NCI-H1417 treated with DMSO at 0.1 percent for 48 hours (cell line): ENCODE measurements at regions not wholly inside any gene's neighbourhood (a gene's known extent, or its start where the extent isn't known, plus 50 kb on each side); places are given as distances from the start of the nearest gene placed in this dataset.

ENCODE experiments used
- DNase-seq: peaks from one replicate; lab custom pipeline; 2025; lab: John Stamatoyannopoulos, UW

DNA sequence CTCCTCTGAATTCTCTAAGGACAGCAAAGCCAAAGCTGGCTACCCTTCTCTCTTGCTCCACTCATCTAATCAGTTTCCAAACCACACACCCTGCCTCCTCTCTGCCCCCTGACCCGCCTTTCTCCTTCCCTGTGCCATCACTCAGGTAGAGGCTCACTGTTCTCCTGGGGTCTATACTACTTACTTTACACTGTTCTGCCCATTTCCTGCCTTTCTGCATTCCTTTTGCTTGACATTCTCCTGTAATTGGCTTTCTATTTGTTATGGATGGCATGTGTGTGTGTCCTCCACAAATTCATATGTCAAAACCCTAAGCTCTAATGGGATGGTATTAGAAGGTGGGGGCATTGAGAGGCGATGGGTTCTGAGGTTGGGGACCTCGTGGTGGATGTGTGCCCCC lies 675.2 kb upstream of the ID2 start:
- no peak for DNase-seq

DNA sequence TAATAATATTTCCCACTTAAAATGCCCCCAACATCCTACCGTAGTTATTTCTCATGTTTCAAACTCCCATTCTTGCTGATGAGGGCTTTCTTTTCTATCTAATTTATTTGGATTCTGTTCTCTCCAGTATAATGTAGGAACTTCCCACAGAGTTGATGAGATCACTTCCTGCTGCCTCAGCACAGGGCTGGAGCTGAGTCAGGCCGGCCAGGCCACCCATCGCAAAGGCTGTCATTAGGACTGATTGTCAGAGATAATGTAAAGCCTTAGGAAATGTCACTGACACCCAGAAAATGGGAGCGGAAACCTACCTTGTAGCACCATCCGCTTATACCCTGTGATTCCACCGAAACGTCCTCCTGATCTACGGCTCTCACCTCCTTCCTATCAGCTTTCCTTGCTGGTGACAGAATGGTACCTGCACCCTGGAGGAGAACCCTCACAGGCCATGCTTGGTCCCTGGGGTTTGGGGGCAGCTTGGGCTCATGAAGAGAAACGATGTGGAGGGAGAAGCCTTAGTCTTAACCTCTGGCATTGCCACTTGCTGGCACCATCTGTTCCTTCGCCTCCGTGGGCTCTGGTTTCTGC lies 672.8 kb upstream of the ID2 start:
- no peak for DNase-seq

DNA sequence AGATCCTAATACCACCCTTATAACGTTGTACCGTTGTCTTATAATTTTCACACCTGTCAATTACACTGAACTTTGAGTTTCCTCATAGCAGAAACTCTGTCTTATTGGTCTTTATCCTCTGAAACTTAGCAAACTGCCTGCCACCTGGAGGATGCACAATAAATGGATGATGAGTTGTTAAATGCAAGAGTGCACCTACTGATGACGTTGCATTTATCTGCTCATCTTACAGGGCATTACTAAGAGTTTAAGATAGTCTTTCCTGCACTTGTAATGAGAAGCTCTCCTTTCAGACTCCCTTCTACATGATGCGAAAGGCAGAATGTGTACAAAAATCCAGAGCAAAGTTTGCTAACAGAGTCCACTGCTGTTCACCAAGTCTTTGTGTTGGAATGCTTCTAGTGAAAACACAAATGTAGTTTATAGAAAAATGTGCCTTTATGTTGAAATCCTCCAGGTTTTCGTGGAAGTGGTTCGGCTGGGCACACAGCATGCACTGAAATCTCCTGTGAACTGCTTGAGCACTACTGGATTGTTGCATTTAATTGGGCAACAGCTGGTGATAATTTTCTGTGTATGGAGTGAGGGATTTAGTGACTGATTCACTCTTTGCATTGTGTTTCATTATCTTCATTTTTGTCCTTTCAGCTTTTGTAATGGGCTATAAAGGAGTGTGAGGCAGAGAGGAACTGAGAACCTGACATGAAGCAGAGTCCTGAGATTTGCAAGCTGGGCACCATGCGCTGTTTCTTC lies 665.8 kb upstream of the ID2 start:
- DNase-seq, result no peak

DNA sequence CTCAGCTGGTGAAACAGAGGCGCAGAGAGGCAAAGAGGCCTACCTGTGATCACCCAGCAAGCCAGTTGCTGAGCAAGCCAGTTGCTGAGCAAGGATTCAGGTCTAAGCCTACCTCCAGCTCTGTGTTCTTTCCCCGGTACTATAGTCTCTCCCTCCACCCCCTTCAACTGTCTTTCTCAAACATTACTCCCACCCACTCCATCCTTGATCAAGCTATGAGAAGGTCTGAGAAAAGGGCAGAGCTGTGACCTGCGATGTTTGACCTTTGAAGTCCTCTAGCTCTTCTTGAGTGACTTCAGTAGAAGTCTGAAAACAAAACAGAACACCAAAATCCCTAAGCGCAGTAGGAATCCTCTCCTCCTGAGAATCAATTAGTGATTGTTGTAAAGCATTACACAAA lies 665.2 kb upstream of the ID2 start:
- no peak for DNase-seq

DNA sequence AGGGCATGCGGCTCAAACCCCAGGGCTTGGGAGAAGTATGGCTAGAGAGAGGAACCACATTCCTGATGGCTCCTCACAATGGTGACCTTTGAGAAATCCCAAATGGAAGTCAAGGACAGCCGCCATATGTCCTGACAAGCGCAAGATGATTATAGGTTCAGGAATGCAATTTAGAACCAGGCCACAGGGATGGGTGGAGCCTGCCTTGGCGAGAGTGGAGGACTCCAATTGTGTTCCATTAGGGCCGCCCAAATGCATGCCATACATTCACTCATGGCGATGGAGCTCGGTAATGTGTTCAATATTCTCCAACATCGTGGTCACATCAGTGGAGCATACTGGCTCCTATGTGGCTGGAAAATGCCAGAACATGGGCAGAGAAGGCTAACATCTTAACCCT lies 662.9 kb upstream of the ID2 start:
- DNase-seq, result no peak

DNA sequence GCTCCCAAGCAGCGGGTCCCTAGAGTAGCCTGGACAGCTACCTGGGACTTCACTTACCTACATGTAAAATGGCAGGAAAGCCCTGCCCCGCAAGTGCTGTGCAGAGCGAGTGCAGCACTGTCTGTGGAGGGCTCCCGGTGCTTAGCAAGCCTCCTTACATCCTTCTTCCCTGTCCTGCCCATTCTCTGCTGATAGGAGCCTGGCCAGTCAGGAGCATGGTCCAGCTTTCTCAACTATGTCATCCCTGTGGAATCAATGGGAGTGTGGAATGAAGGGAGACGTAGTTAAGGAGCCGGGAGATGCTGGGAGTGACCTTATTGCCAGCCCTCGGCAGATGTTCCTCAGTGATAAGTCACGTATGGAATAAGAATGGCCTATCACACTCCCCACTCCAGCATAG lies 661.9 kb upstream of the ID2 start:
- DNase-seq, result no peak

DNA sequence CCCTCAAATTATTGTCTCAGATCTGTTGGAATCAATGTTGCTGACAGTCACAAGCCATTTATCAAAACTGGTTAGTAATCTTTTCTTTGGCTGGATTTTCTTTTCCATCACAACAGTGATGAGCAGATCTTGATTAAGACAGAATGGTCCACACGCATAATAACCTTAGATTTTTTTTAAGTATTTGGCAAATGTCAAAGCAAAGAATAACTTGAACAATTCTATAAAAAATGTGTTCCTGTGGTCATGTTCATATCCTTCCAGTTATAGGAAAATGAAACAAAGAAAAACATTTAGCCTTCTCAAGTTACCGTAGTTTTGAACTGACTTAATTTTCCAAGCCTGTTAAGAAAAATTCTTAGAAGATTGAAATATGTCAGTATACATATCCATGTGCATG lies 659.9 kb upstream of the ID2 start:
- DNase-seq, result no peak

DNA sequence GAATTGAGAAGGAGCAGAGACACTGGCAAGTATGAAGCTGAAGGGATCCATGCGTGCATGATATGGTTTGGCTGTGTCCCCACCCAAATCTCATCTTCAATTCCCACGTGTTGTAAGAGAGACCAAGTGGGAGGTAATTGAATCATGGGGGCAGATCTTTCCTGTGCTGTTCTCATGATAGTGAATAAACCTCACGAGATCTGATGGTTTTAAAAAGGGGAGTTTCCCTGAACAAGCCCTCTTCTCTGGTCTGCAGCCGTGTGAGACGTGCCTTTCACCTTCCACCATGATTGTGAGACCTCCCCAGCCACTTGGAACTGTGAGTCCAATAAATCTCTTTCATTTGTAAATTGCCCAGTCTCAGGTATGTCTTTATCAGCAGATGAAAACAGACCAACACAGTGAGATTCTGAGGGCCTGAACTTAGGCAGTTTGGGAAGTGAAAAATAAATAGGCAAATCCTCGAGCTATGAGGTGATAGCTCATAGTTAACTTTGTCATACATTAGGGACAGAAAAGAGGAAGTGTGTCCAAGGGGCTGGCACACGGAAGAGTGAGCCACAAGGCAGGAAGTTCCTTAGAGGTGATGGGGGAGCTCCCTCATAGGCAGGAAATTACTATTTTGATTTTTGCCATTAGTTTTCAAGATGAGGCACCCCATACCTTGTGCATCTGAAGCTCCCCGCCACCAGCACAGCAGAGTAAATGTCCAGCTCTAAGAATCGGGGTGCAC lies 658.8 kb upstream of the ID2 start:
- DNase-seq, result no peak

DNA sequence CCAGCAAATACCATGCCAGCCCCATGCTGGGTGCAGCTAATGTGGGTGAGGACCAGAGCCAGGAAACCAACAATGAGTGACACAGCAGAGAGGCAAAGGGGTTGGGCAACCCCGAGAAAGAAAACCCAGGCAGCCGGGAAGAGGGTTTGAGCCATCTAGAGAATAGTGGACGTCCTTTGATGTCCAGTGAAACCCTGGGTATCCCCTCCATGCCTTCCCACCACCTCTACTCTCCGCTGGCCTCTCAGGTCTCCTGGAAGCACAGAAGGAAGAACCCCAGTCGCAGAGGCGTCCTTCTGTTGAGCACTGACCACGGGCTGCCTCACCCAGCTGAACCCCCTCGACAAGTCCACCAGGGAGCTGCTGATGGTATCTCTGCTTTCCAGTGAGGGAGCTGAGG lies 657.4 kb upstream of the ID2 start:
- no peak for DNase-seq

DNA sequence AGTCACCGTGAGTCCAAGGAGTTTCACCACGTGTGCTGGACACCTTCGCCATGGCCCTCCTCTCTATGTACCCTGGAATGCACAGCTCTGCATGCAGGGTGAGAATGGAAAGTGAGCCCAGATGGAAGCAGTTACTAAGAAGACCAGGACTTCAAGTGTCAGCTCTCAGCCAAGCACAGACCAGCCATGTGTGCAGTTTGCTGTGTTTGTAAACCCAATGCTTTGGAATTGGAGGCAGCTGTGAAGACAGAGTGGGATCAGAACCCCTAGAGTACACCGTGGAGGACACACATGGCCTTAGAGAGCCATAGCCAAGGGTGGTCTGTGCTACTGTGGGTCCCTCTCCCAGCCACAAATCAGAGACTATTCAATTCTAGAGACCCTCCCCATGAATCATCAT lies 655.5 kb upstream of the ID2 start:
- DNase-seq, result no peak

DNA sequence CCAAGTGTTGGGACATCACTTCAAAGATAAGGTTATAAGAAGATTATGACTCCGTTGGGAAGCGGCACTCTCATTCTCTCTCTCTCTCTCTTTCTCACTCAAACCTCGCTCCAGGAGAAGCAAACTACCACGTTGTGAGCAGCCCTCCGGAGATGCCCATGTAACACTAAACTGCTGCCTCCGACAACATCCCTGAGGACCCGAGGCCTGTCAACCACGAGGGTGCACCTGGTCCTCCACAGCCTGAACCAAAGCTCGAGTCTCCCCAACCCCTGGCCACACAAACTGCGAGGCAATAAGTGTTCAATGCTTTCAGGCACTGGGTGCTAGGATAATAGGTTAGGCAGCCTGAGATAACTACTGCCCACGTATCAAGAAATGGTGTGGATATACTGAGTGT lies 654.5 kb upstream of the ID2 start:
- no peak for DNase-seq

DNA sequence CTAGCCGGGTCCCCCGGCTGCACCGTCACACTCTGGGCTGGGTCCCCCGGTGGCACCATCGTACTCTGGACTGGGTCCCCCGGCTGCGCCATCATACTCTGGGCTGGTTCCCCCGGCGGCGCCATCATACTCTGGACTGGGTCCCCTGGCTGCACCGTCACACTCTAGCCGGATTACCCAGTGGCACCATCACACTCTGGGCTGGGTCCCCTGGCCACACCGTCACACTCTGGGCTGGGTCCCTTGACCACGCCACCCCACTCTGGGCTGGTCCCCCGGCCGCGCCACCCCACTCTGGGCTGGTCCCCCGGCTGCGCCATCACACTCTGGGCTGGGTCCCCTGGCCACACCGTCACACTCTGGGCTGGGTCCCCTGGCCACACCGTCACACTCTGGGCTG lies 653.8 kb upstream of the ID2 start:
- DNase-seq, result no peak

DNA sequence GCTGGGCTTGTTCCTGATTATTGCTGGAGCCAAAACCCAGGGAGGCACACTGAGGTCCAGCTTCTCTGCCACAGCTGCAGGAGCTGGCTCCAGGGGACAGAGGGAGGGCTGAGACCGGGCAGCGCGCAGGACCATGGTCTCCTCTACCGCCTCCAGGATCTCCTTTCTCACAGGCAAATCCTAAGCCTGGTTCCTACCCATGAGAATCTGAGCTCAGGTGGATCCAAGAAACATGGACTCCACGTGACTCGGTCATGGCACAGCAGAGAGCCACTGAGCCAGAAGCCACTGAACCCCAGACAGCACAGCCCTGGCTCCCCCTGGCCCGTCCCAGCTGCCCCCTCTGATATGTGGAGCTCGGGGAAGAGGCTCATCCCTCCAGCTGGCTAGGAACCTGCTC lies 653.4 kb upstream of the ID2 start:
- DNase-seq, result no peak

DNA sequence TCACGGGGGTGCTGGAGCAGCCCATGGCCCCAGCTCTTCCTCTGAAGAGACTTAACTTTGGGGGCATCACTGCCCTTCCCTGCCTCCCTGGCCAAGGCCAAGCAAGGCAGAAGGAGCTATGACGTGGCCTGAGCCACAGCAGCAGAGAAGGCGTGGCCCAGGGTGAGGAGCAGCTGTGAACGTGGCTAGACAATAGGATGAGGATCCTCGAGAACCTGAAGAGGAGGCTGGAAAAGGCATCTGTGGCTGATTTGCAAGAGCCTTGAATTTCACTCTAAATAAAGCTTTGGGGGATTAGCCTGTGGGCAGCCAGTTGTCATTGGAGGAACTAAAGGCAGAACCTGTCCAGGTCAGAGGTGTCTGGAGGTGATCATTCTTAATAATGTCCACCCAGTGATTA lies 652.9 kb upstream of the ID2 start:
- no peak for DNase-seq

DNA sequence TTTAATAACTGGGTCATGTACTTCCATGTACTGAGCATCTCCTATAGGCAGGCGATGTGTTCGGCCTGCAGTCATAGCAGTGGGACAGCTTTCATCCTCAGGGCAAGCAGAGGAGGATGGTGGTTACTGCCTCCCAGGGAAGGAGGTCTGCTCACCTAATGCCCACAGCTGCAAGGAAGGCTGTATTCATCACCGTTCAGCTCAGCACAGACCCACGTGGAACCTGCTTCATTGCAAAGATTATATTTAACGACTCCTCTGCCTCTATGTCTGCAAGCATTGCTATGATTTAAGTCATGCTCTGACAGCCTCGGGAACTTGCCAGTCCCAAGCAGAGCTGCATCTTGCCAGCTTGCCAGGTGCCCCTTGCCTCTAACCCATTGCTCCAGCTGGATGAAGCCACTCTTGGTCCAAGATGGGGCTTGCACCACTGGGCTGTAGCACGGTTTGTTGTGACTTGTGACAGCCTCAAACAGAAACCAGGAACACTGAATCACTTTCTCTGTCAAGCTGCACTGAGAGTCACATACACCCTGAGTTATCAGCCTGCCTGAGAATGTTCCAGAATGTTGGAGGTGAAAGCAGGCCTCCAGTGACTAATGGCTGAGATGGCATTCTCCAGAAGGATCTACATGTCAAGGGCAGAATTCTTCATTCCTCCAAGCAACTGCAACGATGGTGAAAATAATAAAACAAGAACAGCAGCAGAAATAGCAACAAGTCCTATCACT lies 651.1 kb upstream of the ID2 start:
- DNase-seq, result no peak

DNA sequence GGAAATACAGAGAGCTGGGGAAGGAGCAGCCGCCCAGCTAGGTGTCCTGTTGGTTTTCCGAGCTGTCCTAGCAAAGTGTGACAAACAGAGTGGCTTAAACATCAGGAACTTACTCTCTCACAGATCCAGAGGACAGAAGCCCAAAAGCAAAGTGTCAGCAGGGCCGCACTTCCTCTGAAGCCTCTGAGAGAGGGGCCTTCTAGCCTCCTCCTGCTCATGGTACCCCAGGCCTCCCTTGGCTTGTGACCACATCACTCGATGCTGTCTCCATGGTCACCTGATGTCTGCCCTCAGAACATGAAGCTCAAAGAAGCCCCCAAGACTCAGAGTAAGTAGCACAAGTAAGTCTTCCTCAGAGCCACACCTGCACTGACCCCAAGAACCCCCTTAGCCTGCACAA lies 650.5 kb upstream of the ID2 start:
- DNase-seq, result no peak

DNA sequence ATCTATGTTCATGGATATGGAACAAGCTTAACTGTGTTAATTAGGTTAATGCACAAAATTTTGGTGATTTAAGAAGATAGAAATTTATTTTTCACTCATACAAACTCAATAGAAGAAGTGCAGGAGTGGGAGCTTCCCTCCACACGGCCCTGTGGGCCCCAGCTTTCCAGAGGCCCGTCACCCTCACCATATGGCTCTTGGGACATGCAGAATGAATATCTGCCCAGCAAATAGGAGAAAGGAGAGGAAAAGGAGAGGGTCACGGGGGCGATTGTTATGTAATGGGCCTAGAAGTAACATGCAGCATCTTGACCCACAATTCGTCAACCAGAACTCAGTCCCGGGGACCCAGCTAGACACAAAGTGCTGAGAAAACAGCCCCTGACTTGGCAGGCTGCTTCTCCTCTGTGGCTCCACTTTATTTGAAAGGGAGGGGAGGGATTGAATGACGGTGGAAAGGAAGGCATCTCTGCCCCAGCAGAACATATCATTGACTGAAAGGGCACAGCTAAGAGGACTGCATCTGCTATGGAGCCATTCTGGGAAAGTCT lies 648.2 kb upstream of the ID2 start:
- DNase-seq, result no peak

DNA sequence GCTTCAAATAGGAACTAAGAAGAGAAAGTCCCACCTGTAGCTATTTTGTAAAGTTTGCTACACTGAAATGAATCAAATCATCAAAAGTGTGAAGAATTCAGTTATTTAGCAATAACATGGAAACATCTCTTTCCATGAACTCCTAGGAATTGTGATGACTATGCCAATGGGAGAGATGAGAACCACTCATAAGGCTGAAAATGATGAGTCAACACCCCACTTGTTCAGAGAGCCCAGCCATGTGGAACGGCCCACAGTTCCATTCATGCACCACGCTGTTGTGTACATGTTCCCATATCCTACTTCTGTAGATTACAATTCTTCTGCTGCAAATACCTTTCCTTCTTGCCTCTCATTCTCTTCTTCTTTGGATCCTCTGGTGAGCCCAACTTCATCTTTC lies 645.5 kb upstream of the ID2 start:
- DNase-seq, result no peak

DNA sequence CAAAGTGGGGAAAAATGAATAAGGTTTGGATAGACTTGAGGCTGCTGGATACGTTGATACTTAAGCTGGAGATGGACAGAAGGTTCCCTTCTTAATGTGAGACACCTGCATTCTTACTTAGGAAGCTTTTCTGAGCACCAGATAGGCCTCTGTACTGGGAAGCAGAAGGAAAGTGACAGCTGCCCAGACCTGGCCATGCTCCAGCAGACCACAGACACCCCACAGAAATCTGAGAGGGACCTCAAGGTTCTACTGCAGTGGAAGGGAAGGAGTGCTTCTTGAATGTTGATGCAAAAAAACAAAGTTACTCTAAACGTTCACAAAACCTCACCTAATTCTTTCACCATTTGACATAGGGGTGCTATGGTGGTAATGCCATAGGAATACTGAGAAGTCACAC lies 642.1 kb upstream of the ID2 start:
- DNase-seq, result no peak

DNA sequence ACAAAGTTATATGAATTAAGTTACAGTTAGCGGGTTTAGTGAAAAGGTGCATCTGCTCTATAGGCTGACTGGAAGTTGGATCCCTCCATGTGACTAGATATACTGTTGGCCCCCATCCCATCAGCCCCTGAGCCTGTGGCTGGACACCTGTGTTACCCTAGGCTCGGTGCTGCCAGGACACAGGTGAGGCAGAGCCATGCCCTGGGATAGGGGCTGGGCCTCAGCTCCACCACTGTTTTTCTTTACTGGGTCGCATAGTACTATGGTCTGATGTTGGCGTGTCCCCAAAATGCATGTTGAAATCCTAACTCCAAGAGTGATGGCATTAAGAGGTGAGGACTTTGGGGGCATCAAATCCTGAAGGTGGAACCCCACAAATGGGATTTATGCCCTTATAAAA lies 638.6 kb upstream of the ID2 start:
- no peak for DNase-seq

DNA sequence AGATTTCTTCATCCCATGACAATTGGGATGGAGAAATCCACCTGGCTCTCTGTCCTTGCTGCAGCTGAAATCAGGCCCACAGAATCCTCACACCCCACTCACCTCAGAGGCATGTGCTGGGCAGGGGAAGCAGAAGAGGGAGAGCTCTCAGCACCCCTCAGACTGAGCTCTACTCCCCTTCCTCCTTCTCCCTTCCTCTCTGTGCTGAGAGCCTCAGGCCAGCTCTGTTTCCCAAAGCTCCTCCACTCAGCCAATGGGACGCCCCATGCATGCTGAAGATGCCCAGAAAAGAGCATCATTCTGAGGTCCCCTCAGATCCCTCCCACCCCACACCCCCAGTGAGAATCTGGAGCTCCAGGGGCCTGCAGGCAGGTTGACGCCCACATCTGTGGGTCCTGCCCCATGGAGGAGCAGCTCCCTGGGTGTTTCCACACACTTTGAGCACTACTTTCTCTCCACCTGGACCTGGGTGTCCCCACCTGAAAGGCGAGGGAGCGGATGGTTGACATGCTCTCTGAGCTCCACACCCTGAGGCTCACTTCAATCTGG lies 637.7 kb upstream of the ID2 start:
- DNase-seq, result no peak

DNA sequence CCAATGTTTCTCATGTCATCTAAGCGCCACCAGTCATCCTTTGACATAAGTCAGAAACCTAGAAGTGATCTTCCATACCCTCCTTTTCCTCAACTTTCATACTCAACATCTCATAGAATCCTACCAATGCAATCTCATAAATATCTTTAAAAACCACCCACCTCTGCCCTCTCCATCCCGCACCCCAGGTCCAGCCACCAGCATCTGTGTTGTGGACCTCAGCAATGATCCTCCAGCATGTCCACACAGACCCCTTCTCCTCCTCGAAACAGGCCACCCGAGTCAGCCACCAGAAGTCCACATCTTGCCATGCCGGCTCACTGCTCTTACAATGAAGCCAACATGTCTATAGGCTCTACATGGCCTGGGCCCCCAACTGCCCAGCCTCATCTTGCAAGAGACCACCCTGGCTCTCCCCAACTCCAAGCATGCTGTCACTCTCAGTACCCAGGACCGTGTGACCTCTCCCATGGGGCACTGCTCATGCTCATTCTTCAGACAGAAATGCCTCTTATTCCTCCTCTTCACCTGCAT lies 636.7 kb upstream of the ID2 start:
- no peak for DNase-seq
